NK-92 (cell line): ENCODE measurements at regions not wholly inside any gene's neighbourhood (a gene's known extent, or its start where the extent isn't known, plus 50 kb on each side); places are given as distances from the start of the nearest gene placed in this dataset.

ENCODE experiments used
- DNase-seq: peaks from one replicate; lab custom pipeline; 2025; ENCODE audit not compliant: unreplicated experiment; lab: John Stamatoyannopoulos, UW

- DNase-seq: no peak
These were observed 476.5 kb upstream of the TRIB2 start for GRCh38 chr2:12240206-12240605.

- DNase-seq: no peak
These were observed 473.4 kb upstream of the TRIB2 start for GRCh38 chr2:12243381-12243780.

GRCh38 chr2:12244070-12244469, 472.7 kb upstream of the TRIB2 start:
- no peak for DNase-seq

GRCh38 chr2:12251121-12251520, 465.6 kb upstream of the TRIB2 start:
- no peak for DNase-seq

- no peak for DNase-seq
These were observed 465.0 kb upstream of the TRIB2 start for GRCh38 chr2:12251749-12252148.

GRCh38 chr2:12253167-12253778, 463.5 kb upstream of the TRIB2 start:
- no peak for DNase-seq

GRCh38 chr2:12254280-12254860, 462.4 kb upstream of the TRIB2 start:
- DNase-seq: no peak

- DNase-seq: no peak
These were observed 460.5 kb upstream of the TRIB2 start for GRCh38 chr2:12256206-12256605.

- no peak for DNase-seq
These were observed 459.3 kb upstream of the TRIB2 start for GRCh38 chr2:12257476-12257875.

- no peak for DNase-seq
These were observed 457.2 kb upstream of the TRIB2 start for GRCh38 chr2:12259493-12259892.

GRCh38 chr2:12261986-12262680, 454.6 kb upstream of the TRIB2 start:
- DNase-seq: no peak

- no peak for DNase-seq
These were observed 453.9 kb upstream of the TRIB2 start for GRCh38 chr2:12262681-12263436.

GRCh38 chr2:12263730-12264129, 453.0 kb upstream of the TRIB2 start:
- DNase-seq: no peak

- no peak for DNase-seq
These were observed 452.6 kb upstream of the TRIB2 start for GRCh38 chr2:12264146-12264545.

- no peak for DNase-seq
These were observed 451.1 kb upstream of the TRIB2 start for GRCh38 chr2:12265646-12266045.

- DNase-seq: no peak
These were observed 449.7 kb upstream of the TRIB2 start for GRCh38 chr2:12267042-12267441.

GRCh38 chr2:12269041-12269972, 447.4 kb upstream of the TRIB2 start:
- no peak for DNase-seq

GRCh38 chr2:12270876-12271588, 445.7 kb upstream of the TRIB2 start:
- DNase-seq: no peak

GRCh38 chr2:12271589-12271984, 445.1 kb upstream of the TRIB2 start:
- DNase-seq: no peak

GRCh38 chr2:12273111-12273510, 443.6 kb upstream of the TRIB2 start:
- no peak for DNase-seq
